ENCODE measurements at regions not wholly inside any gene's neighbourhood (a gene's known extent, or its start where the extent isn't known, plus 50 kb on each side); places are given as distances from the start of the nearest gene placed in this dataset.

DNA sequence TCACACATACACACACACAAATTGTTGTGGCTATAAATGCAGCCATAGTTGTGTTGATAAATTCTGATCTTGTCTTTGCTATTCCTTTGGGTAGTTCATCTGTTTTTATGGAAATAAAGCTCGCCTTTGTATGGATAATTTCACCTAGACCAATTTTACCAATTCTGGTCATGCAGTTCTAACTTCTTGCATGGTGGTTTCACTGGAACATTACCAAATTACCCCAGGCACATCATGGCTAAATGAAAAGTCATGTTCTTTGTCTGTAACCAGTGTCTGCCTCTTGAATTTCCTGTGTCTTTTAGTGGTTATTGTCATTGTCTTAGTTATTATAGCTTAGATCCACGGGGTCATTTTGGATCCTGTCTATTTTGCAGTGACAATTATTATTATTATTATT, 50.3 kb upstream of the TMC1 start:
- no peak for DNase-seq (ENCODE audit: low read depth)
- H3K9me3 ChIP-seq (ENCODE audit: control insufficient read depth, low read length): no peaks in the 10 kb centered on the region
- no peaks in the 10 kb centered on the region for H3K4me1 ChIP-seq (ENCODE audit: control insufficient read depth, insufficient read depth, low read length)
- no peaks in the 10 kb centered on the region for H3K36me3 ChIP-seq (ENCODE audit: control insufficient read depth, insufficient read depth, low read length, severe bottlenecking)
- H3K9ac ChIP-seq (ENCODE audit: low read length): no peak overlapping the region
- no peaks in the 10 kb centered on the region for H3K27me3 ChIP-seq (replicated peaks; ENCODE audit: control insufficient read depth, insufficient read depth, low read length)
- H3K4me3 ChIP-seq (ENCODE audit: low read length): no peak overlapping the region

DNA sequence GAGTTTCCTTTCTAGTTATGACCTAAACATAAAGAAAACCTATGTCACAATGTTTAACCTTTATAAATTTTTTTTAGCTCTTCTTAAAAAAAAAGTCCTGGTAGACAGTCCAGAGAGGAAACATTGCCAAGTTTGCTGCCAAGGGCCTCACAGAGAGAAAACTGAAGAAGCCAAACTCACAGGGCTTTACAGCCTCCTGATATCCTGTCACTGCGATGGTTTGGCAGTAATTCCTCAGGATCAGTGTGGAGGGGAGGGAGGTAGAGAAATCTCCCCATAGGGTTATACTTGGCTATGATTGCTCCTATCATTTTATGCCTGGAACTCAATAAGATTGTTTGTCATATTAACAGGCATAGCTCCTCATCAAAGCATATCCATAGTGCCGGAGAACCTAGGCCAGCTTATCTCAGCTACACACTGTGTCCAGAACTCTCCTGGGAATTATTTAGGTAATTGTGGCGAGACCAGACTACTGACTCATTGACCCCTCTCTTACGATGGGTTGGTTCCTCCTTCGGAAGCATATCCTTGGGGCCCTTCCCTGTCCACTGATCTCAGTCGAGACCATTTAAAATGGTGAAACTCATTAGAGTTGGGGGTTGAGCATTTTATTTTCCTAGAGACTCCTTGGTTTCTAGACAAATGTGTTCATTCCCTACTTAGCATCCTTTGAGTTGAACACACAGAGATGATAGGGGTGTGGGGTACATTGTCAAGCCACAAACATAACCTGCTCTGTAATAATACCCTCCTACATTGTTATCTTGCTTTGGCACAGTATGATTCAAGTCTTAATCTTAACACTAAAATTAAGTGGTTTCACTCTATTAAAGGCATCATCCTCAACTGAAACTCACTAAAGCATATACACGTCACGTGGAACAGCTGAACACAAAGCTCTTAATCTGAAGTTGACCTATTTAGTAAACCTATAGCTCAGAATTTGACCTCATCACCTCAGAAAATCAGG, 53.4 kb upstream of the TMC1 start:
- H3K4me3 ChIP-seq (ENCODE audit: low read length): no peak overlapping the region
- no peak overlapping the region for H3K9ac ChIP-seq (ENCODE audit: low read length)
- H3K36me3 ChIP-seq (ENCODE audit: control insufficient read depth, insufficient read depth, low read length, severe bottlenecking): no peaks in the 10 kb centered on the region
- no peaks in the 10 kb centered on the region for H3K27me3 ChIP-seq (replicated peaks; ENCODE audit: control insufficient read depth, insufficient read depth, low read length)
- H3K9me3 ChIP-seq (ENCODE audit: control insufficient read depth, low read length): no peaks in the 10 kb centered on the region
- DNase-seq (ENCODE audit: low read depth): no peak
- H3K4me1 ChIP-seq (ENCODE audit: control insufficient read depth, insufficient read depth, low read length): no peaks in the 10 kb centered on the region

DNA sequence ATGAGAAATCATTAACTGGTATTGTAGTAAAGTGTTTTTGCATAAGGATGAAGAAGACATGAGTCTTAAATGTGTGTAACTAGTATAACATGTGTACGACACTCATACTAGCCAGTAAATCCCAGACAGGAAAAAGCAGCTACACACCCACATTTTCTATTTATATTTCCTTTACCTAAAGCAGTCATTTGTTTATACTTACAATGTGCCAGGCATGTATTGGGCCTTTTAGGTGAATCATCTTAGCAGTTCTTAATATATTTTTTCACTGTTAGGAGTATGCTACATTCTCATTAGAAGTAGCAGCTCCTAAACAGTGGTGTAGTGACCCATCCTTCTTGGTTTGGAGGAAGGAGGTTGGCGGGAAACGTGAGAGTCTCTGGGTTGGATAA, 55.8 kb upstream of the TMC1 start:
- no peak overlapping the region for H3K4me3 ChIP-seq (ENCODE audit: low read length)
- H3K9ac ChIP-seq (ENCODE audit: low read length): no peak overlapping the region
- no peaks in the 10 kb centered on the region for H3K27me3 ChIP-seq (replicated peaks; ENCODE audit: control insufficient read depth, insufficient read depth, low read length)
- no peaks in the 10 kb centered on the region for H3K36me3 ChIP-seq (ENCODE audit: control insufficient read depth, insufficient read depth, low read length, severe bottlenecking)
- DNase-seq (ENCODE audit: low read depth): no peak
- H3K4me1 ChIP-seq (ENCODE audit: control insufficient read depth, insufficient read depth, low read length): no peaks in the 10 kb centered on the region
- no peaks in the 10 kb centered on the region for H3K9me3 ChIP-seq (ENCODE audit: control insufficient read depth, low read length)

DNA sequence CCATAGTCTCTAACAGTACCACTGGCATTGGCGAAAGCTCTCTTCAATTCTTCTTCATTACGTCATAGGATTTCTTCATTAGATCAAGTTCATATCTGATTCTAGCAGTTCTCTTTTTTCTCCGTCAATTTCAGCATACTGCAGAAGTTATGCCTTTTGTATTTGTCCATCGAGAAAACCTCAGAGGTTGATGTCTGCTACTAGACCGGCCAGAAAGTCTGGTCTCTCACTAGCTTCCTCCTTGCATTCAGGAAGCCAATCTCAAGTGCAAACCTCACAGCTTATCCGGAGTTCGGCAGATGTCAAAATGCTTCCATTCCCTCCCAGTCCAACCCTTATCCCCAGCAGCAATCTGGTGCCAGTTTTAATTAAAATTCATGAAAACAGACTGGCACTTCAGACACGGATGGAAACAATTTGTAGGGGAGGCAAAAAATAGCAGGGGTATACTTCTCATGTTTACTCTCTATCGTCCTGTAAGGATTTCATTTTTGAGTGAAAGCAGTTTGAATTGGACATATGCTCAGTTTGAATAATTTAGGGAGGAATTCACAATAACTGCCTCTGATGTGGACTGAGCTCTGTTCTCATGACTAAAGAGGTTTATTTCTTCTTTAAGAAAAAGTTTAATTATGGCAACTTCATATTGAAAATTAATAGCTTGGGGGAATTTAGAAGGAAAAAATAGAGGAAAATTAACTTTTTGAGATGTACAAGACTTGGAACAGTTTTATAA, 56.4 kb upstream of the TMC1 start:
- DNase-seq (ENCODE audit: low read depth): no peak
- H3K4me1 ChIP-seq (ENCODE audit: control insufficient read depth, insufficient read depth, low read length): no peaks in the 10 kb centered on the region

DNA sequence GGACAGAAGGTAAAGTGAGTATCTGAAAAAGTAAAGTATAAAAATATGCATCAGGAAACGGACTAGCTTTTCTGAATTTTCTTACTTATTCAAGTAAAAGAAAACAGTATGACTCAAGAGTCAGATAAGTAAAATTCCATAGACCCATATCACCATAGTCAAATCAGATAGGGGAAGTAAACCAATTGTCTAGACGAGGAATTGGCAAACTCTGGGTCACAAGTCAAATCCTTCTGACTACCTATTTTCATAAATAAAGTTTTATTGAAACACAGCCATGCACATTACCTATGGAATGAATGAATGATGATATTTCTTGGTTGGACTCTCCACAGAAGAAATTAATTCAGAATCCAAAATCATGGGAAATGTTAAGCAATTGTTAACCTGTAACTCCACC, 59.1 kb upstream of the TMC1 start:
- DNase-seq (ENCODE audit: low read depth): peak; percentile 41
- H3K27me3 ChIP-seq (replicated peaks; ENCODE audit: control insufficient read depth, insufficient read depth, low read length): no peaks in the 10 kb centered on the region
- no peak overlapping the region for H3K9ac ChIP-seq (ENCODE audit: low read length)
- H3K4me3 ChIP-seq (ENCODE audit: low read length): no peak overlapping the region
- no peaks in the 10 kb centered on the region for H3K9me3 ChIP-seq (ENCODE audit: control insufficient read depth, low read length)
- H3K36me3 ChIP-seq (ENCODE audit: control insufficient read depth, insufficient read depth, low read length, severe bottlenecking): no peaks in the 10 kb centered on the region
- no peaks in the 10 kb centered on the region for H3K4me1 ChIP-seq (ENCODE audit: control insufficient read depth, insufficient read depth, low read length)

More for the DNA sequence above, 56.4 kb upstream of the TMC1 start:
- no peaks in the 10 kb centered on the region for H3K27me3 ChIP-seq (replicated peaks; ENCODE audit: control insufficient read depth, insufficient read depth, low read length)
- H3K36me3 ChIP-seq (ENCODE audit: control insufficient read depth, insufficient read depth, low read length, severe bottlenecking): no peaks in the 10 kb centered on the region
- no peaks in the 10 kb centered on the region for H3K9me3 ChIP-seq (ENCODE audit: control insufficient read depth, low read length)
- H3K4me3 ChIP-seq (ENCODE audit: low read length): no peak overlapping the region
- no peak overlapping the region for H3K9ac ChIP-seq (ENCODE audit: low read length)

DNA sequence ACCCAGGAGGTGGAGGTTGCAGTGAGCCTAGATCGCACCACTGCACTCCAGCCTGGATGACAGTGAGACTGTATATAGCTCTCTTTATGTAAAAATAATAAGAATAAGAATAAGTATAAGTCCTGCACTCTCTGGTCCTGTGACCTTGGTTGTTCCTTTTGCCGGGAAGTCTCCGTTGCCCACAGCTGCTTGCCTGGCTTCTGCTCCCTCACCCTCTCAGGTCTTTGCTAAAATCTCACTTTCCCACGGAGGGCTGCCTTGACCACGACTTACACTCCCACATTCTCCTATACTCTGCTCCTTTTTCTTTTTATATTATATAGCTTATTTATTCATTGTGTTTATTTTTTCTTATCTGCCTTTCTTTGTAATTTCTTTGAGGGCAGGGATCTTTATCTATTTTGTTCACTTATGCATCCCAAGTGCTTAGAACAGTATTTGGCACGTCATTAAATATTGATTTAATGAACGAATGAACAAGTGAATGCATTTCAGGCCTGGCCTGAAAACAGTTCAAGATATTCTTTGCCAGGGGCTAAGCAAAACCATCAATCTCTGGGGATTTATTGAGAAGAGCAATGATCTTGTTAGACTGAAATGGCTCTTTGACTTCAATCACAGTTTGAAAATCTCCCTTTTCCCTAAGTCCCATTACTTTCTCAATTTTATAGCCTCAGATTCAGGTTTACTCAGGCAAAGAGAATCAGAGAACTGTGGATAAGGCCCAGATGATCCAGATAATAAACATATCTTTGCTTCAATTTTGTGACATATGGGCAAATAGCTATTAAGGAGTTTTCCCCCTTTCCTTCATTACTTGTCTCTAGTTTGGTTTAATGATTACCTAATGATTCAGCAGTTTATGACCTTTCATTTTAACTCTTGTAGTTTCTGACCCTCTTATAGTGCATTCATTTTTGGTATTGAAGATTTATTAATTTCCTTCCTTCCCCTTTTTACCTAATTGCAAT, 60.8 kb upstream of the TMC1 start:
- H3K9me3 ChIP-seq (ENCODE audit: control insufficient read depth, low read length): no peaks in the 10 kb centered on the region
- peaks cover 3% of the 10 kb centered on the region for H3K4me1 ChIP-seq (ENCODE audit: control insufficient read depth, insufficient read depth, low read length)
- no peaks in the 10 kb centered on the region for H3K36me3 ChIP-seq (ENCODE audit: control insufficient read depth, insufficient read depth, low read length, severe bottlenecking)
- no peak overlapping the region for H3K9ac ChIP-seq (ENCODE audit: low read length)
- no peaks in the 10 kb centered on the region for H3K27me3 ChIP-seq (replicated peaks; ENCODE audit: control insufficient read depth, insufficient read depth, low read length)
- H3K4me3 ChIP-seq (ENCODE audit: low read length): no peak overlapping the region
- no peak for DNase-seq (ENCODE audit: low read depth)

DNA sequence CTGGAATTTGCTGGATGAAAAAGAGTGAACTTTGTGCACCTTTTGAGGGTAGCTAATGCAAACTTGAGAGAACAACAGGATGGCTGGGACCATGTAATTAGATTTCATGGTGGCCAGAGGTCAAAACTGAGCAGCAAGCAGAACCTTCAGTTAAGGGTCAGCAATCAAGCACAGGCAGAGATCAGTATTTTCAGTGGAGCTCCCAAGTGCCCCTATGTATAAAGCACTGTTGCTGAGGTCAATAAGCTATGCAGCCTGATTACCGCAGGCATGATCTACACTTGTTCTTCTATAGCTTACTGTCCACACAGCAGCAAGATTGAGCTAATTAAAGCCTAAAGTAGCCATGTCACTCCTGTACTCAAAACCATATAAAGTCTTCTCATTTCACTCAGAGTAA, 62.1 kb upstream of the TMC1 start:
- no peak for DNase-seq (ENCODE audit: low read depth)
- H3K4me3 ChIP-seq (ENCODE audit: low read length): no peak overlapping the region
- no peaks in the 10 kb centered on the region for H3K9me3 ChIP-seq (ENCODE audit: control insufficient read depth, low read length)
- H3K4me1 ChIP-seq (ENCODE audit: control insufficient read depth, insufficient read depth, low read length): peaks cover 13% of the 10 kb centered on the region
- H3K36me3 ChIP-seq (ENCODE audit: control insufficient read depth, insufficient read depth, low read length, severe bottlenecking): no peaks in the 10 kb centered on the region
- H3K9ac ChIP-seq (ENCODE audit: low read length): no peak overlapping the region
- H3K27me3 ChIP-seq (replicated peaks; ENCODE audit: control insufficient read depth, insufficient read depth, low read length): no peaks in the 10 kb centered on the region

DNA sequence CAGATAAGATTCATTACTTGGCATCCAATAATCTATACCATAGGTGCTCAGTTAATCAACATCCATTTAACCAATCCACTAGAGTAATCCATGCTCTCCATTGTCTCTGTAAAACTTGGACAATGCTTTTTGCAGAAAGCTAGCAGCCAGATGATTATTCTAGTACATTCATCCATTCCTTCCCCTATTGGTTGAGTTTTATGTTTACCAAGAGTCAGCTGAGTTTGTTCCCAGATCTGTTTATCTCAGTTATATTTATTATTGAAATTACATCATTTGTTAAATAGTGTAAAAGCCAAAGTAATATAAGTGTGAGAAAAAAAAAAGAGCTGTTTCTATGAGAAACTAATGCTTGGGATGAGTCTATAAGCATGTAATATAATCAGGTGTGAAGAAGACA, 63.3 kb upstream of the TMC1 start:
- H3K4me3 ChIP-seq (ENCODE audit: low read length): no peak overlapping the region
- peaks cover 13% of the 10 kb centered on the region for H3K4me1 ChIP-seq (ENCODE audit: control insufficient read depth, insufficient read depth, low read length)

DNA sequence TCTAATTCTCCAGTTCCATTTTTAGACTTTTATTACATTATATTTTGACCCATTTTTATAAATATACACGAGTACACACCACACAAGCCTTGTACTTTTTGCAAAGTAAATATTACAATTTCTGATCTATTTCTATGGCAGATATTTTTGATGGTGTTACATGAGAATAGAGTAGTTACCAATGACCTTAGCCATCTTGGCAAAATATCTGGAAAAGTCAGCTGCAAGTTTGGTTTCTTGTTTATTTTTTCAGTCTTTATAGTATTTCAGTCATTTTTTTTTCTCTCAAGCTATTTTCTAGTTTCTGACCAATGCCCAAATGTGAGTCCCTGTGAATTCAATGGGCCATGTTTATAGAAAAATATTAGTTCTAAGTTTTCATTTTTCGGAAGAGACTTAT, 64.0 kb upstream of the TMC1 start:
- Histone ChIP-seq H3K27me3 (replicated peaks; ENCODE audit: control insufficient read depth, insufficient read depth, low read length) (no peaks in the 10 kb centered on the region), H3K4me1 (ENCODE audit: control insufficient read depth, insufficient read depth, low read length) (peaks cover 13% of the 10 kb centered on the region), H3K9ac (ENCODE audit: low read length) (no peak overlapping the region), H3K4me3 (ENCODE audit: low read length) (no peak overlapping the region), H3K36me3 (ENCODE audit: control insufficient read depth, insufficient read depth, low read length, severe bottlenecking) (no peaks in the 10 kb centered on the region), H3K9me3 (ENCODE audit: control insufficient read depth, low read length) (no peaks in the 10 kb centered on the region)
- DNase-seq (ENCODE audit: low read depth): no peak

More for the DNA sequence above, 63.3 kb upstream of the TMC1 start:
- no peaks in the 10 kb centered on the region for H3K9me3 ChIP-seq (ENCODE audit: control insufficient read depth, low read length)
- no peaks in the 10 kb centered on the region for H3K27me3 ChIP-seq (replicated peaks; ENCODE audit: control insufficient read depth, insufficient read depth, low read length)
- DNase-seq (ENCODE audit: low read depth): no peak
- H3K9ac ChIP-seq (ENCODE audit: low read length): no peak overlapping the region
- H3K36me3 ChIP-seq (ENCODE audit: control insufficient read depth, insufficient read depth, low read length, severe bottlenecking): no peaks in the 10 kb centered on the region

DNA sequence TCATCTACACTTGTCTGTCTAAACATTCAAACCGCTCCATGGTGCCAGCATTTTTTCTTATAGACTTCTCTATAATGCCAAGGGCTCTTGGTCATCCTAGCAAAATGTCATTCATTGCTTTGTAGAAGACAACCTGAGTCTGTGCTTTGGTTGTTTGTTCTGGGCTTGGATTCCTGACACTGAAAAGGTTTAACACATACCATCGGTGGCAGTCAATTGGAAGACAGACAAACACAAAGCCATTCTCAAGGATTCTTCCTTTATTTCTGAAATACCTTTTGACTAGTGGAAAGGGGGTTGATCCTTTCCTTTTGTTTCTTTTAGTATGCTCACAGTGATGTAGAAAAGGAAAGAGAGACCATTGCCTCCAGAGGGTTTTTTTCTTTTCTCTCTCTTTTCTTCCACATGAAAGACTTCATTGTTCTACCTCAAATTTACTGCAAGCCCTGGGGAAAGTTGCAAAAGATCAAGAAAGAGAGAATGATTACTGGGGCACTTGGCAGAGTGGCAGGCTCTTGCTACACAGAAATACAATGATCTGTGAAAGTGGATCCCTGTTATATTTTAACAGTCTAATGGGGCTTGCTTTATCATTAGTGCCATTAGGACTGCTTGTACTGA, 66.4 kb upstream of the TMC1 start:
- DNase-seq (ENCODE audit: low read depth): peak; percentile 46
- no peak overlapping the region for H3K4me3 ChIP-seq (ENCODE audit: low read length)

More for the DNA sequence above, 66.4 kb upstream of the TMC1 start:
- Histone ChIP-seq H3K4me1 (ENCODE audit: control insufficient read depth, insufficient read depth, low read length) (peaks cover 13% of the 10 kb centered on the region), H3K9ac (ENCODE audit: low read length) (no peak overlapping the region), H3K27me3 (replicated peaks; ENCODE audit: control insufficient read depth, insufficient read depth, low read length) (no peaks in the 10 kb centered on the region), H3K9me3 (ENCODE audit: control insufficient read depth, low read length) (no peaks in the 10 kb centered on the region), H3K36me3 (ENCODE audit: control insufficient read depth, insufficient read depth, low read length, severe bottlenecking) (no peaks in the 10 kb centered on the region)
